GM21825 (cell line): ENCODE measurements at regions not wholly inside any gene's neighbourhood (a gene's known extent, or its start where the extent isn't known, plus 50 kb on each side); places are given as distances from the start of the nearest gene placed in this dataset.
"Not testable (repeated sequence)": the region's sequence is repeated elsewhere in the genome, so short reads cannot be mapped to it uniquely, and the experiment has no call there.

Source experiments
- ATAC-seq: cut with Tn5 transposase; IDR thresholded peaks from one replicate; pipeline ENCODE4 v1.9.1; 2021; ENCODE audit warnings: mild to moderate bottlenecking, moderate library complexity; ENCODE audit not compliant: unreplicated experiment

- ATAC-seq: no peak
Observed at GRCh38 chr9:3660936-3661335, 135.1 kb upstream of the RFX3 start.

GRCh38 chr9:3659647-3660046 lies 133.8 kb upstream of the RFX3 start:
- ATAC-seq: no peak

GRCh38 chr9:3658964-3659363 lies 133.2 kb upstream of the RFX3 start:
- no peak for ATAC-seq

GRCh38 chr9:3656224-3656623 lies 130.4 kb upstream of the RFX3 start:
- ATAC-seq: no peak

GRCh38 chr9:3650994-3651622 lies 125.3 kb upstream of the RFX3 start:
- ATAC-seq: no peak

- no peak for ATAC-seq
Observed at GRCh38 chr9:3648722-3649246, 123.0 kb upstream of the RFX3 start.

GRCh38 chr9:3648266-3648665 lies 122.5 kb upstream of the RFX3 start:
- no peak for ATAC-seq

- ATAC-seq: no peak
Observed at GRCh38 chr9:3647652-3648051, 121.9 kb upstream of the RFX3 start.

GRCh38 chr9:3646226-3646625 lies 120.4 kb upstream of the RFX3 start:
- ATAC-seq: no peak

GRCh38 chr9:3642075-3642474 lies 116.3 kb upstream of the RFX3 start:
- not testable (repeated sequence) for ATAC-seq

GRCh38 chr9:3629495-3629894 lies 103.7 kb upstream of the RFX3 start:
- ATAC-seq: no peak

- ATAC-seq: no peak
Observed at GRCh38 chr9:3628239-3628638, 102.4 kb upstream of the RFX3 start.

- ATAC-seq: no peak
Observed at GRCh38 chr9:3608011-3608410, 82.2 kb upstream of the RFX3 start.

- ATAC-seq: no peak
Observed at GRCh38 chr9:3600672-3601071, 74.9 kb upstream of the RFX3 start.

GRCh38 chr9:3597792-3598191 lies 72.0 kb upstream of the RFX3 start:
- no peak for ATAC-seq

- no peak for ATAC-seq
Observed at GRCh38 chr9:3586066-3586465, 60.3 kb upstream of the RFX3 start.

GRCh38 chr9:3585606-3586005 lies 59.8 kb upstream of the RFX3 start:
- no peak for ATAC-seq

- no peak for ATAC-seq
Observed at GRCh38 chr9:3578786-3579185, 53.0 kb upstream of the RFX3 start.

- ATAC-seq: no peak
Observed at GRCh38 chr9:3576328-3576727, 50.5 kb upstream of the RFX3 start.

GRCh38 chr9:3575821-3576220 lies 50.0 kb upstream of the RFX3 start:
- ATAC-seq: no peak
